ENCODE measurements at regions not wholly inside any gene's neighbourhood (a gene's known extent, or its start where the extent isn't known, plus 50 kb on each side); places are given as distances from the start of the nearest gene placed in this dataset.
"Not testable (repeated sequence)": the region's sequence is repeated elsewhere in the genome, so short reads cannot be mapped to it uniquely, and the experiment has no call there.

- no peak for DNase-seq (ENCODE audit: low spot score)
- in situ Hi-C loops (cut with HindIII; ENCODE audit: low sequenced_read_pairs) = no loop called here
These were observed 1095.9 kb downstream of the REEP3 start for GRCh38 chr10:64617085-64617484.

GRCh38 chr10:64619102-64619501, 1097.9 kb downstream of the REEP3 start:
- no peak for DNase-seq (ENCODE audit: low spot score)
- in situ Hi-C loops (cut with HindIII; ENCODE audit: low sequenced_read_pairs) = no loop called here

- in situ Hi-C loops (cut with HindIII; ENCODE audit: low sequenced_read_pairs) = no loop called here
- no peak for DNase-seq (ENCODE audit: low spot score)
These were observed 1105.7 kb downstream of the REEP3 start for GRCh38 chr10:64626924-64627323.

- in situ Hi-C loops (cut with HindIII; ENCODE audit: low sequenced_read_pairs) = no loop called here
- DNase-seq (ENCODE audit: low spot score) = no peak
These were observed 1109.3 kb downstream of the REEP3 start for GRCh38 chr10:64630534-64630933.

- DNase-seq (ENCODE audit: low spot score) = no peak
- in situ Hi-C loops (cut with HindIII; ENCODE audit: low sequenced_read_pairs) = no loop called here
These were observed 1114.7 kb downstream of the REEP3 start for GRCh38 chr10:64635906-64636305.

GRCh38 chr10:64636461-64636860, 1115.3 kb downstream of the REEP3 start:
- DNase-seq (ENCODE audit: low spot score) = no peak
- in situ Hi-C loops (cut with HindIII; ENCODE audit: low sequenced_read_pairs) = no loop called here

GRCh38 chr10:64637939-64638338, 1116.7 kb downstream of the REEP3 start:
- in situ Hi-C loops (cut with HindIII; ENCODE audit: low sequenced_read_pairs) = no loop called here
- DNase-seq (ENCODE audit: low spot score) = no peak

- DNase-seq (ENCODE audit: low spot score) = peak; percentile 2
- in situ Hi-C loops (cut with HindIII; ENCODE audit: low sequenced_read_pairs) = no loop called here
These were observed 1127.7 kb downstream of the REEP3 start for GRCh38 chr10:64648915-64649314.

- in situ Hi-C loops (cut with HindIII; ENCODE audit: low sequenced_read_pairs) = no loop called here
- no peak for DNase-seq (ENCODE audit: low spot score)
These were observed 1137.3 kb downstream of the REEP3 start for GRCh38 chr10:64658528-64658927.

GRCh38 chr10:64659311-64659710, 1138.1 kb downstream of the REEP3 start:
- DNase-seq (ENCODE audit: low spot score) = no peak
- in situ Hi-C loops (cut with HindIII; ENCODE audit: low sequenced_read_pairs) = no loop called here

GRCh38 chr10:64682043-64682442, 1160.8 kb downstream of the REEP3 start:
- no peak for DNase-seq (ENCODE audit: low spot score)
- in situ Hi-C loops (cut with HindIII; ENCODE audit: low sequenced_read_pairs) = no loop called here

- in situ Hi-C loops (cut with HindIII; ENCODE audit: low sequenced_read_pairs) = no loop called here
- no peak for DNase-seq (ENCODE audit: low spot score)
These were observed 1169.0 kb downstream of the REEP3 start for GRCh38 chr10:64690194-64690593.

GRCh38 chr10:64699244-64699643, 1178.0 kb downstream of the REEP3 start:
- no peak for DNase-seq (ENCODE audit: low spot score)
- in situ Hi-C loops (cut with HindIII; ENCODE audit: low sequenced_read_pairs) = no loop called here

- DNase-seq (ENCODE audit: low spot score); in situ Hi-C loops (cut with HindIII; ENCODE audit: low sequenced_read_pairs): not testable (repeated sequence)
These were observed 1180.9 kb downstream of the REEP3 start for GRCh38 chr10:64702086-64702485.

- in situ Hi-C loops (cut with HindIII; ENCODE audit: low sequenced_read_pairs) = no loop called here
These were observed 1187.9 kb downstream of the REEP3 start for GRCh38 chr10:64708884-64709681.

GRCh38 chr10:64726466-64726865, 1205.3 kb downstream of the REEP3 start:
- in situ Hi-C loops (cut with HindIII; ENCODE audit: low sequenced_read_pairs) = no loop called here
- DNase-seq (ENCODE audit: low spot score) = no peak

More at GRCh38 chr10:64708884-64709681, 1187.9 kb downstream of the REEP3 start:
- no peak for DNase-seq (ENCODE audit: low spot score)

- in situ Hi-C loops (cut with HindIII; ENCODE audit: low sequenced_read_pairs) = no loop called here
- no peak for DNase-seq (ENCODE audit: low spot score)
These were observed 1209.8 kb downstream of the REEP3 start for GRCh38 chr10:64731016-64731415.

GRCh38 chr10:64732372-64732957, 1211.3 kb downstream of the REEP3 start:
- in situ Hi-C loops (cut with HindIII; ENCODE audit: low sequenced_read_pairs) = no loop called here
- DNase-seq (ENCODE audit: low spot score) = no peak

GRCh38 chr10:64733980-64734379, 1212.8 kb downstream of the REEP3 start:
- peak; percentile 3 for DNase-seq (ENCODE audit: low spot score)
- in situ Hi-C loops (cut with HindIII; ENCODE audit: low sequenced_read_pairs) = no loop called here

GRCh38 chr10:64738462-64738861, 1217.3 kb downstream of the REEP3 start:
- in situ Hi-C loops (cut with HindIII; ENCODE audit: low sequenced_read_pairs) = no loop called here
- no peak for DNase-seq (ENCODE audit: low spot score)

GRCh38 chr10:64745565-64745964, 1224.4 kb downstream of the REEP3 start:
- no peak for DNase-seq (ENCODE audit: low spot score)
- in situ Hi-C loops (cut with HindIII; ENCODE audit: low sequenced_read_pairs) = no loop called here

All from G401 (cell line).